ENCODE measurements at regions not wholly inside any gene's neighbourhood (a gene's known extent, or its start where the extent isn't known, plus 50 kb on each side); places are given as distances from the start of the nearest gene placed in this dataset.
"Not testable (repeated sequence)": the region's sequence is repeated elsewhere in the genome, so short reads cannot be mapped to it uniquely, and the experiment has no call there.

- H3K36me3 ChIP-seq: no peaks in the 10 kb centered on the region
- H3K4me1 ChIP-seq: no peaks in the 10 kb centered on the region
- no peaks in the 10 kb centered on the region; the same call in 1 of the 2 replicates for H3K9me3 ChIP-seq
- H3K27me3 ChIP-seq: peaks cover 3% of the 10 kb centered on the region; the same call in 1 of the 2 replicates
- H3K4me3 ChIP-seq (ENCODE audit: low read depth, low read length): no peak overlapping the region
- no peak for TF ChIP-seq CTCF (IDR thresholded peaks at IDR 0.05; ENCODE audit: low read depth, low read length)
- DNase-seq: no peak
Observed at GRCh38 chr7:153682628-153683027, 369.6 kb upstream of the DPP6 start.

- H3K27me3 ChIP-seq: no peaks in the 10 kb centered on the region
- H3K4me3 ChIP-seq (ENCODE audit: low read depth, low read length): no peak overlapping the region
- no peaks in the 10 kb centered on the region for H3K9me3 ChIP-seq
- no peaks in the 10 kb centered on the region for H3K4me1 ChIP-seq
- no peaks in the 10 kb centered on the region for H3K36me3 ChIP-seq
- TF ChIP-seq CTCF (IDR thresholded peaks at IDR 0.05; ENCODE audit: low read depth, low read length): no peak
- no peak for DNase-seq
Observed at GRCh38 chr7:153696242-153696641, 356.0 kb upstream of the DPP6 start.

GRCh38 chr7:153698046-153698445, 354.2 kb upstream of the DPP6 start:
- no peaks in the 10 kb centered on the region for H3K9me3 ChIP-seq
- no peak for TF ChIP-seq CTCF (IDR thresholded peaks at IDR 0.05; ENCODE audit: low read depth, low read length)

GRCh38 chr7:153701678-153702077, 350.5 kb upstream of the DPP6 start:
- H3K27me3 ChIP-seq: peaks cover 16% of the 10 kb centered on the region
- H3K36me3 ChIP-seq: no peaks in the 10 kb centered on the region
- no peak overlapping the region for H3K4me3 ChIP-seq (ENCODE audit: low read depth, low read length)
- no peak for TF ChIP-seq CTCF (IDR thresholded peaks at IDR 0.05; ENCODE audit: low read depth, low read length)
- H3K9me3 ChIP-seq: no peaks in the 10 kb centered on the region
- H3K4me1 ChIP-seq: no peaks in the 10 kb centered on the region
- DNase-seq: no peak

More at GRCh38 chr7:153698046-153698445, 354.2 kb upstream of the DPP6 start:
- no peak overlapping the region for H3K4me3 ChIP-seq (ENCODE audit: low read depth, low read length)
- H3K4me1 ChIP-seq: no peaks in the 10 kb centered on the region
- H3K27me3 ChIP-seq: no peaks in the 10 kb centered on the region
- no peaks in the 10 kb centered on the region for H3K36me3 ChIP-seq
- DNase-seq: no peak

GRCh38 chr7:153723892-153724291, 328.3 kb upstream of the DPP6 start:
- H3K4me1 ChIP-seq; H3K27me3 ChIP-seq; DNase-seq; H3K4me3 ChIP-seq (ENCODE audit: low read depth, low read length); H3K36me3 ChIP-seq; H3K9me3 ChIP-seq: not testable (repeated sequence)

- not testable (repeated sequence) for H3K9me3 ChIP-seq; H3K4me1 ChIP-seq; H3K4me3 ChIP-seq (ENCODE audit: low read depth, low read length); H3K27me3 ChIP-seq; DNase-seq; H3K36me3 ChIP-seq
Observed at GRCh38 chr7:153731504-153731903, 320.7 kb upstream of the DPP6 start.

GRCh38 chr7:153743434-153743833, 308.8 kb upstream of the DPP6 start:
- not testable (repeated sequence) for H3K27me3 ChIP-seq; H3K4me1 ChIP-seq; DNase-seq; H3K36me3 ChIP-seq; H3K9me3 ChIP-seq; H3K4me3 ChIP-seq (ENCODE audit: low read depth, low read length)

GRCh38 chr7:153747969-153748368, 304.2 kb upstream of the DPP6 start:
- not testable (repeated sequence) for H3K36me3 ChIP-seq; H3K4me1 ChIP-seq; DNase-seq; H3K4me3 ChIP-seq (ENCODE audit: low read depth, low read length); H3K27me3 ChIP-seq; H3K9me3 ChIP-seq

- H3K4me1 ChIP-seq; H3K9me3 ChIP-seq; H3K27me3 ChIP-seq; H3K4me3 ChIP-seq (ENCODE audit: low read depth, low read length); H3K36me3 ChIP-seq; DNase-seq: not testable (repeated sequence)
Observed at GRCh38 chr7:153748885-153749284, 303.3 kb upstream of the DPP6 start.

GRCh38 chr7:153765869-153766268, 286.3 kb upstream of the DPP6 start:
- H3K36me3 ChIP-seq; H3K4me1 ChIP-seq; DNase-seq; H3K4me3 ChIP-seq (ENCODE audit: low read depth, low read length); H3K9me3 ChIP-seq; H3K27me3 ChIP-seq: not testable (repeated sequence)

- not testable (repeated sequence) for H3K9me3 ChIP-seq; H3K4me3 ChIP-seq (ENCODE audit: low read depth, low read length); DNase-seq; H3K27me3 ChIP-seq; H3K4me1 ChIP-seq; H3K36me3 ChIP-seq
Observed at GRCh38 chr7:153766926-153767325, 285.3 kb upstream of the DPP6 start.
